ENCODE measurements at regions not wholly inside any gene's neighbourhood (a gene's known extent, or its start where the extent isn't known, plus 50 kb on each side); places are given as distances from the start of the nearest gene placed in this dataset.

DNA sequence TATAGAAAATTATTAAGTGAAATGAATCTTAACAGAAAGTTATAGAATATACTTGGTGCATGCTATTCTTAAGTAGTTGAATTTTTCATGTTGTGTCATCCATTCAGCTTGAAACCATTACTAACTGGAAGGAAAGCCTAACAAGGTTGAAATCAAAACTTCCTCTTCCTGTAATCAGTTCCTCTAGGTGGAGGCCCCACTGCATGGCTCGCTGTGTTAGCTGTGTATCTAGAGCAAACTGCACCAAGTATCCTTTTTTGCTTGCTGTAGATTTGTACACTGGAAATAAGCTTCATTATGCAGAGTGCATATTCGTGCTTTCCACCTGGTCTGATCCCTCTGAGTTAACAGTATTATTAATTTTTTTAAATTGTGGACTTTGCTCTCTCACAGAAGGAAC lies 1146.1 kb downstream of the EFNB2 start:
- TF ChIP-seq MYC (IDR thresholded peaks at IDR 0.05; ENCODE audit: low read depth, low read length) = no peak
- TF ChIP-seq POLR2A (IDR thresholded peaks at IDR 0.05; ENCODE audit: extremely low read depth, insufficient read length) = no peak
- TF ChIP-seq, protein P1, sequence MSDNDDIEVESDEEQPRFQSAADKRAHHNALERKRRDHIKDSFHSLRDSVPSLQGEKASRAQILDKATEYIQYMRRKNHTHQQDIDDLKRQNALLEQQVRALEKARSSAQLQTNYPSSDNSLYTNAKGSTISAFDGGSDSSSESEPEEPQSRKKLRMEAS (IDR thresholded peaks at IDR 0.05; ENCODE audit: low read depth, low read length) = no peak
- TF ChIP-seq, protein P2, sequence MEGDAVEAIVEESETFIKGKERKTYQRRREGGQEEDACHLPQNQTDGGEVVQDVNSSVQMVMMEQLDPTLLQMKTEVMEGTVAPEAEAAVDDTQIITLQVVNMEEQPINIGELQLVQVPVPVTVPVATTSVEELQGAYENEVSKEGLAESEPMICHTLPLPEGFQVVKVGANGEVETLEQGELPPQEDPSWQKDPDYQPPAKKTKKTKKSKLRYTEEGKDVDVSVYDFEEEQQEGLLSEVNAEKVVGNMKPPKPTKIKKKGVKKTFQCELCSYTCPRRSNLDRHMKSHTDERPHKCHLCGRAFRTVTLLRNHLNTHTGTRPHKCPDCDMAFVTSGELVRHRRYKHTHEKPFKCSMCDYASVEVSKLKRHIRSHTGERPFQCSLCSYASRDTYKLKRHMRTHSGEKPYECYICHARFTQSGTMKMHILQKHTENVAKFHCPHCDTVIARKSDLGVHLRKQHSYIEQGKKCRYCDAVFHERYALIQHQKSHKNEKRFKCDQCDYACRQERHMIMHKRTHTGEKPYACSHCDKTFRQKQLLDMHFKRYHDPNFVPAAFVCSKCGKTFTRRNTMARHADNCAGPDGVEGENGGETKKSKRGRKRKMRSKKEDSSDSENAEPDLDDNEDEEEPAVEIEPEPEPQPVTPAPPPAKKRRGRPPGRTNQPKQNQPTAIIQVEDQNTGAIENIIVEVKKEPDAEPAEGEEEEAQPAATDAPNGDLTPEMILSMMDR (IDR thresholded peaks at IDR 0.05; ENCODE audit: low read depth, low read length) = no peak
- no peak for DNase-seq (ENCODE audit: low read depth)
- no peak overlapping the region for H3K4me3 ChIP-seq (ENCODE audit: low read depth, low read length)

DNA sequence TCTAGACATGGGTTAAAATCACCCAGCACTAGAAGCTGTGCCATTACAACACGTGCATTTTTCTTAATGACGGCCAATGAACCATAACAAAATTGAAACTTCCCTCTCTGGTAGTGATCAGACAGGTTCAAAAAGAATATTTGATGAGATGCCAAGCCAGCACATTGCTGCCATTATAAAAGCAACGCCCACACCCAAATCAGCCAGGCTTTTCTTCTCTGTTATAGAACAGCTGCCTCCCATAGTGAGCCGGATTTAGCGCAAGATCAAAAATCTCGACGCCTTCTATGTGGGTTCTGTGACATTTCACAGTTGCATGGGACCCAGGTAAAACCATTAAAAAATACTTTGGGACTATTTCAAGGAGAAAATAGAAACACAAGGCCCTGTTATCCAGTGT lies 1158.0 kb downstream of the EFNB2 start:
- DNase-seq (ENCODE audit: low read depth) = no peak
- no peak for TF ChIP-seq POLR2A (IDR thresholded peaks at IDR 0.05; ENCODE audit: extremely low read depth, insufficient read length)
- TF ChIP-seq, protein P2 (IDR thresholded peaks at IDR 0.05; ENCODE audit: low read depth, low read length) = no peak
- no peak for TF ChIP-seq MYC (IDR thresholded peaks at IDR 0.05; ENCODE audit: low read depth, low read length)
- TF ChIP-seq, protein P1 (IDR thresholded peaks at IDR 0.05; ENCODE audit: low read depth, low read length) = no peak
- no peak overlapping the region for H3K4me3 ChIP-seq (ENCODE audit: low read depth, low read length)

GRCh38 chr13:105370011-105370650 lies 1165.3 kb downstream of the EFNB2 start:
- TF ChIP-seq POLR2A (IDR thresholded peaks at IDR 0.05; ENCODE audit: extremely low read depth, insufficient read length) (no peak), MYC (IDR thresholded peaks at IDR 0.05; ENCODE audit: low read depth, low read length) (no peak)
- TF ChIP-seq, protein P2 (IDR thresholded peaks at IDR 0.05; ENCODE audit: low read depth, low read length) = no peak
- TF ChIP-seq, protein P1 (IDR thresholded peaks at IDR 0.05; ENCODE audit: low read depth, low read length) = no peak
- no peak overlapping the region for H3K4me3 ChIP-seq (ENCODE audit: low read depth, low read length)
- DNase-seq (ENCODE audit: low read depth) = no peak

DNA sequence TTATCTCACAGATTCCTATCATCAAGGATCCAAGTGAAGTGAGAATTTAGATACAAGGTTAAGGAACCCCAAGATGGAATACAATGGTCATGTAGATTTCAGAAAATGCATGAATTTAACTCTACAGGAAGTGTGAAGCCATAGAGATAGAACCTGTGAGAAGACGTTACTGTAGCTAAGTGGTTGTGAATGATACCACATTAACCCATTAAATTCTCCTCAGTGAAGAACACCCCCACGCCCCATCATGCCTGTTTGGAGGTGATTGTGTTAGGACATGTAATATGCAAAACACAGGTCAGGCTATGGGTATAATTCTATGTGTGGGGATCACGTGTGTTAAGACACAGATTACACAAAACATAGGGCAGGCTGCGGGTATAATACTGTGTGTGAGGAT lies 1166.7 kb downstream of the EFNB2 start:
- DNase-seq (ENCODE audit: low read depth) = no peak
- TF ChIP-seq POLR2A (IDR thresholded peaks at IDR 0.05; ENCODE audit: extremely low read depth, insufficient read length) (no peak), MYC (IDR thresholded peaks at IDR 0.05; ENCODE audit: low read depth, low read length) (no peak)
- TF ChIP-seq, protein P1 (IDR thresholded peaks at IDR 0.05; ENCODE audit: low read depth, low read length) = no peak
- TF ChIP-seq, protein P2 (IDR thresholded peaks at IDR 0.05; ENCODE audit: low read depth, low read length) = no peak
- H3K4me3 ChIP-seq (ENCODE audit: low read depth, low read length) = no peak overlapping the region

- peak; percentile 79 for DNase-seq (ENCODE audit: low read depth)
- TF ChIP-seq, protein P1 (IDR thresholded peaks at IDR 0.05; ENCODE audit: low read depth, low read length) = peak; percentile 80
- TF ChIP-seq, protein P2 (IDR thresholded peaks at IDR 0.05; ENCODE audit: low read depth, low read length) = no peak
- TF ChIP-seq POLR2A (IDR thresholded peaks at IDR 0.05; ENCODE audit: extremely low read depth, insufficient read length) = no peak
- TF ChIP-seq MYC (IDR thresholded peaks at IDR 0.05; ENCODE audit: low read depth, low read length) = peak; percentile 76; the same call in 1 of the 2 replicates
- no peak overlapping the region for H3K4me3 ChIP-seq (ENCODE audit: low read depth, low read length)
Measured at GRCh38 chr13:105365831-105366230, 1169.6 kb downstream of the EFNB2 start.

Measured in NB4 (cell line).